ENCODE measurements at regions not wholly inside any gene's neighbourhood (a gene's known extent, or its start where the extent isn't known, plus 50 kb on each side); places are given as distances from the start of the nearest gene placed in this dataset.

DNA sequence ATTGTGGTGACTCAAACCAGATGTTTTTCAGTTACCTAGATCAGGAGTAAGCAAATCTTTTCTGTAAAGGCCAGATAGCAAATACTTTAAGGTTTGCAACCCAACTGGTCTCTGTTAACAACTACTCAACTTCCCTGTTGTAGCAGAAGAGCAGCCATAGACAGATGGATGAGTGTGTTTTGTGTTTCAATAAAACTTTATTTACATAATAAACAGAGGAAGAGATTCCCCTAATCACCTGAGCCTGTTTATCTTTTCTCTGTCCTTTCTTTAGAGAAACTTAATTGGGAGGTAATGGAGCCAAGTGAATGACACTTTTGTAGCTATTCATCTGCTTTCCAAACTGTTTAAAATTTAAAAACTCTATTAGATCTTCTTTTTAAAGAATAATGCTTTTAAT is 365.1 kb downstream of the IPO8 start:
- TF ChIP-seq, protein P1, sequence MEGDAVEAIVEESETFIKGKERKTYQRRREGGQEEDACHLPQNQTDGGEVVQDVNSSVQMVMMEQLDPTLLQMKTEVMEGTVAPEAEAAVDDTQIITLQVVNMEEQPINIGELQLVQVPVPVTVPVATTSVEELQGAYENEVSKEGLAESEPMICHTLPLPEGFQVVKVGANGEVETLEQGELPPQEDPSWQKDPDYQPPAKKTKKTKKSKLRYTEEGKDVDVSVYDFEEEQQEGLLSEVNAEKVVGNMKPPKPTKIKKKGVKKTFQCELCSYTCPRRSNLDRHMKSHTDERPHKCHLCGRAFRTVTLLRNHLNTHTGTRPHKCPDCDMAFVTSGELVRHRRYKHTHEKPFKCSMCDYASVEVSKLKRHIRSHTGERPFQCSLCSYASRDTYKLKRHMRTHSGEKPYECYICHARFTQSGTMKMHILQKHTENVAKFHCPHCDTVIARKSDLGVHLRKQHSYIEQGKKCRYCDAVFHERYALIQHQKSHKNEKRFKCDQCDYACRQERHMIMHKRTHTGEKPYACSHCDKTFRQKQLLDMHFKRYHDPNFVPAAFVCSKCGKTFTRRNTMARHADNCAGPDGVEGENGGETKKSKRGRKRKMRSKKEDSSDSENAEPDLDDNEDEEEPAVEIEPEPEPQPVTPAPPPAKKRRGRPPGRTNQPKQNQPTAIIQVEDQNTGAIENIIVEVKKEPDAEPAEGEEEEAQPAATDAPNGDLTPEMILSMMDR (IDR thresholded peaks at IDR 0.05): no peak
- TF ChIP-seq EZH2 (IDR thresholded peaks at IDR 0.05; ENCODE audit: borderline replicate concordance, insufficient read depth, low read depth, low read length, poor library complexity, severe bottlenecking): no peak
